NCI-H2196 (cell line): ENCODE measurements at regions not wholly inside any gene's neighbourhood (a gene's known extent, or its start where the extent isn't known, plus 50 kb on each side); places are given as distances from the start of the nearest gene placed in this dataset.

Source experiments
- DNase-seq: peaks from one replicate; lab custom pipeline; 2025; ENCODE audit not compliant: unreplicated experiment; lab: John Stamatoyannopoulos, UW

DNA sequence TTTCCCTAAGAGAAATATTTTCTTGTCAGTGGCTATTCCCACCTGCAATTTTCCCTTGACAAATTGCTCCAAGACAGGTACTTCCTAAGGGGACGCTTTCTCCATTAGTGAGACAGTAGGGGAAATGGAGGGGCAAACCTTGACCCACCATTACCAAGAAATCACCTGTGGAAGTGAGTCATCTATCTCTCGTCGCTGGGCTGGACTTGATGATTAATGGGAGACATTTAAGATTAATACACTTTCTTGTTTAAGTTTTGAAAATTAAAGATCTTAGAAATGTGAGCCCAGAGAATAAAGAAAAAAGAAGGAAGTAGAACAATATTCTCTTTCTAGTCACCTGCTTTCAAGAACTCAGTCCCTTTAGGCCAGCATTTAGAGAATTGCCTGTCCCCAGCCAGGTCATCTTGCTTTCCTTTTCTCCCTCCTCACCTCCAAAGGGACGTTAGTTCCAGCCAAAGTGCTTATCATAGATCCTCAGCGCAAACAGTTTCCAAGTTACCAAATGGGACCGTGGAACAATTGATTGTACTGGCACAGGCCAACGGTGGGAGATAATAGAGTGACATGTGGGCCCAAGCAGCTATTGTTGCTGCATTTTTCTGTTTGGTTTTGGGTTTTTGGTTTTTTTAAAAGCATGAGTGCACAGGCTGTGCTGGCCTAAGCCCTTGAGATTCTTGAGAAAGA is 284.4 kb downstream of the ENC1 start:
- no peak for DNase-seq

DNA sequence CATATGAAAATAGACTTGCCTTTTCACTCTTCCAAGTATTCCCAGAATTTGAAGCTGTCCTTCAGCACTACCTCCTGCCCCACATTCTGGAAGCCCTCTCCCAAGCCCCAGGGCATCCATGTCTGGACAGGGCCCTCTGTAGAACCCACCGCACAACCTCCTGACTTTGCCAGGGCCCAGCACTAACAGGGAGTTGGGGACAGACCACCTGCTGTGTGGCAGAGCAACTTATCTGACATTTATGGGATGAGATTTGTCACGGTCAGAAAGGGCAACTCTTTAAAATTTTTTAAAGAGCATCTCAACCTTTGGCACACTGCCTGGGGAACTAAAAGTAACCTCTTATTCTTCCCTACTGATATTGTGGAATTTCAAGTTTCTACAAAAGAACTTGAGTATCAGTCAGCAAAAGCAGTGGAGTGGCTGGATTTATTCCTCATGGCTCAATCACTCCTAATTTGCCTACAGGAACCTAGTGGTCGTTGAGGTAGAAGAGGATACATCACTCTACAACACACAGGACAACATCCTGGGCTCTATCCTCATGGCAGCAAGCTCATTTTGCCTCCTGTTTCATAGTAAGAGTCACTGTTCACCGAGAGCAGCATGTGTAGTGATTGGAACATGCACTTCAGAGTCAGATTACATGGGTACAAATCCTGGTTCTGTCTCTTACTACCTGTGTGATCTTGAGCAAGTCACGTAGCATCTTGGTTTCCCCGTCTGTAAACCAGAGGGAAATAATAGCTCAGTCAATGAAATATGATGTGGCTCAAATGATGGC is 285.3 kb downstream of the ENC1 start:
- DNase-seq: no peak

- DNase-seq: no peak
These were observed 288.3 kb downstream of the ENC1 start for GRCh38 chr5:74352256-74352655.

GRCh38 chr5:74342948-74343682 is 297.4 kb downstream of the ENC1 start:
- no peak for DNase-seq

- no peak for DNase-seq
These were observed 298.3 kb downstream of the ENC1 start for GRCh38 chr5:74342182-74342581.

GRCh38 chr5:74341221-74341620 is 299.3 kb downstream of the ENC1 start:
- no peak for DNase-seq

DNA sequence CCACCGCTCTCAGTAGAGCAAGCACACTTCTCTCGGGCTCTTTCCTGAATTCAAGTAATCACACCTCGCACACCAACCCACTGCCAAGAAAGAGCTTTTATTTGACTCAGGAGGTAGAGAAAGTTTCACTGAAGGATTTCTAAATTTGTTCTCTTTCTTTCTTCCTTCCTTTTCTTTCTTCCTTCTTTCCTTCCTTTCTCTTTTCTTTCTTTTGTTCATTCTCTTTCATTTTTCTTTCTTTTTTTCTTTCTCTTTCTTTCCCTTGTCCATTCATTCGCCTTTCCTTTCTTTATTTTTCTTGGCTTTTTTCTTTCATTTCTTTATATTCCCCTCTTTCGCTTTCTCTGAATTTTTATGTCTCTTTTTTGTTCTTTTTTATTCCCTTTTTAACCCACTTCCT is 300.1 kb downstream of the ENC1 start:
- no peak for DNase-seq

GRCh38 chr5:74337984-74338310 is 302.6 kb downstream of the ENC1 start:
- DNase-seq: no peak

- DNase-seq: no peak
These were observed 303.1 kb downstream of the ENC1 start for GRCh38 chr5:74337254-74337983.

- DNase-seq: no peak
These were observed 304.2 kb downstream of the ENC1 start for GRCh38 chr5:74336297-74336696.

DNA sequence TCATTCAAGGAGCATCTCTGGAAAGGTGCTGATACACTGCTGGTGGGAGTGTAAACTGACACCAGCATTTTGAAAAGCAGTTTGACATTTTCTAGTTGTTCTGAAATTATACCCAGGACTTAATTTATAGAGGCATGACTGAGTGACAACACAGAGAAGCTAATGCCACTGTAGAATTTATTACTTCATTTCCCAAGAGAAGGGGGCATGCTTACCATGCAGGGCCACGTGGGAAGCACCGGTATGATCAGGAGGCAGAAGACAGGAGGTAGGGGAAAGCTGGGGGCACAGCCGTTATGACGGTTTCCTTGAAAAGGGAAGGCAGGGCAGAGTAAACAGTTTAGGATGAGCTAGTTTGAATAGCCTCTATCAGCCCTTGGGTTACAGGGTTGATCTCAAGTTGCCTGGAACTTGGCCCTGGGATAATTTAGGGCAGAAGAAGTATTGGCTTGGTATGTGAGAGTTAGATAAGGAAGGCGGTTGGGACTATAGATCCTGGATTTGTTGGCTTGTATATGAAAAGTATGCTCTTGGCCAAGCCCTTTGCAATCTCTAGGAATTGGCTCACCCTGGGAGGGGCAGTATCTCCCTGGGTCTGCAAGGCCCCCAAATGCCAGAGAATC is 305.7 kb downstream of the ENC1 start:
- no peak for DNase-seq

DNA sequence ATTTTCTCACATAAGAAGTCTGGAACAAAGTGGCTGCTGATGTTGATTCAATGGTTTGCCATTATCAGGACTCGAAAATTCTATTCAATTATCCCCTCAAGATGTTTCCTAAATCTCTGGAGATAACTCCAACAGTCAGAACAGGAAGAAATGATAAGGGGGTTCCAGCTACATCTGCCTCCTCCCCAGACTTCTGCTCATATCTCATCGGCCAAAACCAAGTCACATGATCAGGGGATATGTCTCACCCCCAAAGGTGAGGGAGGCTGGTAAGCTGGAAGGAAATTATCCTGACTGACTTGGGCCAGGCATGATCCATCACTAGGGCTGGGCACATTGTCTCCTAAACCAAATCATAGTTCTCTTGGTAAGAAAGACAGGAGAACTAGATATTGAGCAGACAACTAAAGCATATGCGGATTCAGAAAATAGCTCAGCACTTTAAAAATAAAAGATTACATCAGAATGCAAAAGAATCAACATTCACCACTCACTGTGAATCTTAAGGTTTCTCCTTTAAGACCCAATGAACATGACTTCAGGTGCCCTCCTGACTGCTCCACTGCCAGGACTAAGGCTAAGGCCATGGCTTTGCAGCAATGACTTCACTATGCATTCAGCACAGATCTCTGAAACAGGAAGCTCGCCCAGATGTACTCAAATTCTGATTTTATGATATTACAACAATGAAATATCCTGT is 306.3 kb downstream of the ENC1 start:
- no peak for DNase-seq

DNA sequence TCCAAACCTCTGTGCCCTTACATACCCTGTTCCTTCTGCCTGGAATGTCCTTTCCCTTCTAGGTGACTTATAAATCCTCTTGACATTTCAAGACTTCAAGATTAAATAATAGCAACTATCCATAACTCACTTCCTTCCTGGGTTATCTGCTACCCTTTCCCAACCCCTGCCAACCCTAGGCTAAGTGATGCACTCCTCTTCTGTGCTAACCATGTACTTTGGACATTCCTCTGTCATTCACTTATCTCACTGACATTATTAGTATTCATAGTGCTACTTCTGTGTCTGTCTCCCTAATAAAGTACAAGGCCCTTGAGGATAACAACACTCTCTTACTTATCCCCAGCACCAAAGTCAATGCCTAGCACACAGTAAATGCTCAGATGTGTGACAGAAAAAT is 307.1 kb downstream of the ENC1 start:
- DNase-seq: no peak

- no peak for DNase-seq
These were observed 307.8 kb downstream of the ENC1 start for GRCh38 chr5:74332682-74333081.

DNA sequence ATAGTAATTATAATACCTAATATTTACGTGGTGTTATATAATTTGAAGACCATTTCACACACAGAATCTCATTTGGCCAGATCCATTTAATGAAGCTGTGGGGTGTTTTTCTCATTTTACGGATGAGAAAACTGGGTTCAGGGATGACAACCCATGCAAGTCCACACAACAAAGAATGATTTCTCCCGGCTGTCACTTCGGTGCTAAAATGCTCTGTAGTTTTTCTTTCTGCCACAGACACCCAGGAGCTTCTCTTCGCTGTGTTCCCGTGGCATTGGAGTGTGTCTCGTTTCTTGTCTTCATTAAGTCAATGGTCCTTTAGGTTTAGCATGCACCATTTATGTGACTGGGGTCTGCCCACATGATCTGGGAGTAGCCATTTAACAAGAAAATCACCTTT is 308.5 kb downstream of the ENC1 start:
- no peak for DNase-seq

DNA sequence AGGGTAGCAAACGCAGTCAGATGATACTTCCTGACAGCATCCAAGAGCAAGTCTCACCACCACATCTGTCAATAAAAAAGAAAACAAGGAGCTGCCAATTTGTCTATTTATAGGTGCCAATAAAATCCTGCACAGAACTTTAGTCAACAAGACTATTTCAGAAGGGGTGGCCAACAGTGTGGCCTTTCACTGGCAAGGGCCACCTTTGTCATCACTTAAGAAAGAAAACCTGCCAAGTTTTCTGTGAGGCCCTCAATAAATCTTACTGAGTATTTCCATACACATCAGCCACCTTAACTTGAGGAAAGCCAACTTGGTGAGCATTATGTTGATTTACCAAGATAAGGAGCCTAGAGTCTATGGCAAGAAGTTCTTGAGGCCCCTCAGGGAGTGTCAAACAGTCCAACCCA is 312.3 kb downstream of the ENC1 start:
- no peak for DNase-seq

- no peak for DNase-seq
These were observed 313.2 kb downstream of the ENC1 start for GRCh38 chr5:74327339-74327685.

GRCh38 chr5:74326571-74327338 is 313.8 kb downstream of the ENC1 start:
- peak; percentile 49 for DNase-seq

DNA sequence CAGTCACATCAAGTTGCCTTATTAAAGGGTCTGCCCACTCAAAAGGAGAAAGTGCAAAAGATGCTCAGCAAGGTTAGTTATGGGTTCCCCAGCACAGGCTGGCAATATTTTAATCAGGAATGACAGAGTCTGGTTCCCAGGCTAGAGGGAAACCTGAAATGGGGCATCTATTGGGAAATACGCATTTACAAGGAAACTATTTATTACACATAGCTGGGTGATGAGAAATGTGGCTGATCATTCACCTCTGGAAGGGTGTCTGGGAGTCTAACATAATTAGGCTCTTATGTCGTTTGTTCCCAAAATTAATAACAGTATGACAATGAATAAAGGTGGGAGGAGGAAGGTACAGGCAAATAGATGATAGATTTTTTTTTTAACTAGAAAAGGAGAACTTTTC is 314.7 kb downstream of the ENC1 start:
- no peak for DNase-seq

GRCh38 chr5:74324556-74324955 is 316.0 kb downstream of the ENC1 start:
- DNase-seq: no peak
